Loucy (cell line): ENCODE measurements at regions not wholly inside any gene's neighbourhood (a gene's known extent, or its start where the extent isn't known, plus 50 kb on each side); places are given as distances from the start of the nearest gene placed in this dataset.

ENCODE experiments used
- EZH2phosphoT487 ChIP-seq: fragments of 200-600 bp; IDR thresholded peaks from 2 replicates; pipeline ENCODE4 v1.6.1; 2018; ENCODE audit warnings: antibody characterized with exemption, mild to moderate bottlenecking, moderate library complexity, borderline replicate concordance
- TF ChIP-seq, protein P1 (sequence below): fragments of 200-600 bp; sonication (generic); conservative IDR thresholded peaks from 2 replicates; pipeline ENCODE4 v1.5.1; 2014; ENCODE audit warnings: mild to moderate bottlenecking, antibody characterized with exemption, low read length

DNA sequence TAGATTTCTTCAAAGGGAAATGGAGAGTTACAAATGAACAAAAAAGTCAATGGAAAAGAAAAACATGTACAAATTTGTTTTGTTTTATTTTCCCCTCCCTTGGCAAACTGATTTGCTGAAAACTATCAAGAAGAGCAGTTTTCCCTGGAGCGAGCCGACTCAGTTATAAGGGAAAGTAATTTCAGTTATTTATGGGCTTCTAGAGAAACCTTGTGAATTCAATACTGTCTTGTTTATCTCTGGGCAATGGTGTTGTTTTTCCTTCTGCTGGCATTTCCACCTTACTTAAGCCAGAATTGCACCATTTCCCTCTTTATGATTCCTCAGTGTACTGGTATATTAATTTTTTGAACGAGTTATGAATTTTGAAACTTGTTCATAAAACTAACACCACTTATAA, 1163.6 kb downstream of the CDH12 start:
- TF ChIP-seq, protein P1, sequence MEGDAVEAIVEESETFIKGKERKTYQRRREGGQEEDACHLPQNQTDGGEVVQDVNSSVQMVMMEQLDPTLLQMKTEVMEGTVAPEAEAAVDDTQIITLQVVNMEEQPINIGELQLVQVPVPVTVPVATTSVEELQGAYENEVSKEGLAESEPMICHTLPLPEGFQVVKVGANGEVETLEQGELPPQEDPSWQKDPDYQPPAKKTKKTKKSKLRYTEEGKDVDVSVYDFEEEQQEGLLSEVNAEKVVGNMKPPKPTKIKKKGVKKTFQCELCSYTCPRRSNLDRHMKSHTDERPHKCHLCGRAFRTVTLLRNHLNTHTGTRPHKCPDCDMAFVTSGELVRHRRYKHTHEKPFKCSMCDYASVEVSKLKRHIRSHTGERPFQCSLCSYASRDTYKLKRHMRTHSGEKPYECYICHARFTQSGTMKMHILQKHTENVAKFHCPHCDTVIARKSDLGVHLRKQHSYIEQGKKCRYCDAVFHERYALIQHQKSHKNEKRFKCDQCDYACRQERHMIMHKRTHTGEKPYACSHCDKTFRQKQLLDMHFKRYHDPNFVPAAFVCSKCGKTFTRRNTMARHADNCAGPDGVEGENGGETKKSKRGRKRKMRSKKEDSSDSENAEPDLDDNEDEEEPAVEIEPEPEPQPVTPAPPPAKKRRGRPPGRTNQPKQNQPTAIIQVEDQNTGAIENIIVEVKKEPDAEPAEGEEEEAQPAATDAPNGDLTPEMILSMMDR, result no peak
- TF ChIP-seq EZH2phosphoT487, result no peak
